ENCODE measurements at regions not wholly inside any gene's neighbourhood (a gene's known extent, or its start where the extent isn't known, plus 50 kb on each side); places are given as distances from the start of the nearest gene placed in this dataset.

DNA sequence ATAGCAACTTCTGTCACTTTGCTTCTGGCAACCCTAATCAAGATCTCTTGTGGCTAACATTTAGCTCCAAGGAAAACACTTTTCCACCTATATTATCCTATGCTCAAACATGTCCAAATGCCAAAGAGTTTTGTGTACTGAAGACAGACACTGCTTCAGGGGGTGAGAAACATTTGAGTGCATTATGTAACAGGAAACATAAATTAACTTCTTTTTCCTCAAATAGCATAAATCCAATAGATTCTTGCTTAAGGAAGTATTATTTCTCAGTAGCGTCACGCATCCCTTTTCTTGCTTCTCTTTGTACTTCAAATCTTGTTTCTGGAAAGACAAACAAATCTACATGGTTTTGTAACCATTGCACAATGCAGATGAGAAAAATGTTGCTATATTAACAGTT is 839.1 kb downstream of the GLUD2 start:
- no TSS peak for BruUV-seq (replicated peaks)
- no peak overlapping the region for H2AFZ ChIP-seq (ENCODE audit: low read depth, low read length)
- 0% methylated on average over 2 of the region's 2 CpGs for WGBS (ENCODE audit: insufficient coverage, low coverage, missing lambda C conversion rate)
- no peaks in the 10 kb centered on the region for H3K79me2 ChIP-seq (ENCODE audit: control insufficient read depth, insufficient read depth, low read length)
- DNase-seq (ENCODE audit: extremely low read depth in 1 of 4, low spot score in 3 of 4) = no peak
- ATAC-seq = no peak
- H3K36me3 ChIP-seq (ENCODE audit: control insufficient read depth, insufficient read depth, low read length) = no peaks in the 10 kb centered on the region
- H3K4me3 ChIP-seq = no peak overlapping the region
- POLR2A ChIA-PET = no interaction called here
- H3K27ac ChIP-seq (ENCODE audit: extremely low read depth, low read depth, low read length) = no peak overlapping the region
- TF ChIP-seq, protein P1, sequence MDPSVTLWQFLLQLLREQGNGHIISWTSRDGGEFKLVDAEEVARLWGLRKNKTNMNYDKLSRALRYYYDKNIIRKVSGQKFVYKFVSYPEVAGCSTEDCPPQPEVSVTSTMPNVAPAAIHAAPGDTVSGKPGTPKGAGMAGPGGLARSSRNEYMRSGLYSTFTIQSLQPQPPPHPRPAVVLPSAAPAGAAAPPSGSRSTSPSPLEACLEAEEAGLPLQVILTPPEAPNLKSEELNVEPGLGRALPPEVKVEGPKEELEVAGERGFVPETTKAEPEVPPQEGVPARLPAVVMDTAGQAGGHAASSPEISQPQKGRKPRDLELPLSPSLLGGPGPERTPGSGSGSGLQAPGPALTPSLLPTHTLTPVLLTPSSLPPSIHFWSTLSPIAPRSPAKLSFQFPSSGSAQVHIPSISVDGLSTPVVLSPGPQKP (CRISPR knock-in tag; IDR thresholded peaks at IDR 0.05) = no peak
- TF ChIP-seq ARNT (IDR thresholded peaks at IDR 0.05) (no peak), HMG20A (CRISPR knock-in tag; conservative IDR thresholded peaks at IDR 0.05) (no peak), OTX1 (CRISPR knock-in tag; IDR thresholded peaks at IDR 0.05) (no peak), NR3C1 (CRISPR knock-in tag; IDR thresholded peaks at IDR 0.05) (no peak), BACH1 (tag; IDR thresholded peaks at IDR 0.05) (no peak), WHSC1 (IDR thresholded peaks at IDR 0.05; ENCODE audit: low read length) (no peak)
- TF ChIP-seq, protein P2, sequence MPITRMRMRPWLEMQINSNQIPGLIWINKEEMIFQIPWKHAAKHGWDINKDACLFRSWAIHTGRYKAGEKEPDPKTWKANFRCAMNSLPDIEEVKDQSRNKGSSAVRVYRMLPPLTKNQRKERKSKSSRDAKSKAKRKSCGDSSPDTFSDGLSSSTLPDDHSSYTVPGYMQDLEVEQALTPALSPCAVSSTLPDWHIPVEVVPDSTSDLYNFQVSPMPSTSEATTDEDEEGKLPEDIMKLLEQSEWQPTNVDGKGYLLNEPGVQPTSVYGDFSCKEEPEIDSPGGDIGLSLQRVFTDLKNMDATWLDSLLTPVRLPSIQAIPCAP (CRISPR knock-in tag; IDR thresholded peaks at IDR 0.05; ENCODE audit: borderline replicate concordance) = no peak
- TF ChIP-seq, protein P3, sequence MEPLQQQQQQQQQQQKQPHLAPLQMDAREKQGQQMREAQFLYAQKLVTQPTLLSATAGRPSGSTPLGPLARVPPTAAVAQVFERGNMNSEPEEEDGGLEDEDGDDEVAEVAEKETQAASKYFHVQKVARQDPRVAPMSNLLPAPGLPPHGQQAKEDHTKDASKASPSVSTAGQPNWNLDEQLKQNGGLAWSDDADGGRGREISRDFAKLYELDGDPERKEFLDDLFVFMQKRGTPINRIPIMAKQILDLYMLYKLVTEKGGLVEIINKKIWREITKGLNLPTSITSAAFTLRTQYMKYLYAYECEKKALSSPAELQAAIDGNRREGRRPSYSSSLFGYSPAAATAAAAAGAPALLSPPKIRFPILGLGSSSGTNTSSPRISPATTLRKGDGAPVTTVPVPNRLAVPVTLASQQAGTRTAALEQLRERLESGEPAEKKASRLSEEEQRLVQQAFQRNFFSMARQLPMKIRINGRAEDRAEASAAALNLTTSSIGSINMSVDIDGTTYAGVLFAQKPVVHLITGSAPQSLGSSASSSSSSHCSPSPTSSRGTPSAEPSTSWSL (CRISPR knock-in tag; IDR thresholded peaks at IDR 0.05; ENCODE audit: borderline replicate concordance) = no peak
- TF ChIP-seq, protein P4, sequence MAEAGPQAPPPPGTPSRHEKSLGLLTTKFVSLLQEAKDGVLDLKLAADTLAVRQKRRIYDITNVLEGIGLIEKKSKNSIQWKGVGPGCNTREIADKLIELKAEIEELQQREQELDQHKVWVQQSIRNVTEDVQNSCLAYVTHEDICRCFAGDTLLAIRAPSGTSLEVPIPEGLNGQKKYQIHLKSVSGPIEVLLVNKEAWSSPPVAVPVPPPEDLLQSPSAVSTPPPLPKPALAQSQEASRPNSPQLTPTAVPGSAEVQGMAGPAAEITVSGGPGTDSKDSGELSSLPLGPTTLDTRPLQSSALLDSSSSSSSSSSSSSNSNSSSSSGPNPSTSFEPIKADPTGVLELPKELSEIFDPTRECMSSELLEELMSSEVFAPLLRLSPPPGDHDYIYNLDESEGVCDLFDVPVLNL (CRISPR knock-in tag; IDR thresholded peaks at IDR 0.05; ENCODE audit: low read depth) = no peak
- no peak for FAIRE-seq
- CTCF ChIA-PET (ENCODE audit: low intra/inter-chr PET ratio) = no interaction called here
- no peaks in the 10 kb centered on the region for H3K4me1 ChIP-seq (replicated peaks in 1 of 2; ENCODE audit: control insufficient read depth in 2 of 2, insufficient read depth in 2 of 2, low read length in 2 of 2)
- no peaks in the 10 kb centered on the region for H3K9me3 ChIP-seq (replicated peaks; ENCODE audit: control insufficient read depth, insufficient read depth, low read depth, low read length)
- H3K9ac ChIP-seq (ENCODE audit: insufficient read depth in 1 of 2, low read depth in 2 of 2, low read length in 2 of 2) = no peak overlapping the region
- H4K20me1 ChIP-seq (replicated peaks; ENCODE audit: control insufficient read depth, insufficient read depth, low read length) = no peaks in the 10 kb centered on the region
- intact Hi-C loops (cut with micrococcal nuclease) (no loop called here), in situ Hi-C loops (cut with MboI) (no loop called here)
- no peak overlapping the region for H3K4me2 ChIP-seq (ENCODE audit: insufficient read depth, low read length)
- no peaks in the 10 kb centered on the region for H3K9me1 ChIP-seq (ENCODE audit: control insufficient read depth, insufficient read depth, low read length)
- H3K27me3 ChIP-seq (ENCODE audit: control insufficient read depth in 2 of 2, insufficient read depth in 2 of 2, low read length in 2 of 2) = no peaks in the 10 kb centered on the region

Measured in K562 (cell line).